ENCODE measurements at regions not wholly inside any gene's neighbourhood (a gene's known extent, or its start where the extent isn't known, plus 50 kb on each side); places are given as distances from the start of the nearest gene placed in this dataset.

DNA sequence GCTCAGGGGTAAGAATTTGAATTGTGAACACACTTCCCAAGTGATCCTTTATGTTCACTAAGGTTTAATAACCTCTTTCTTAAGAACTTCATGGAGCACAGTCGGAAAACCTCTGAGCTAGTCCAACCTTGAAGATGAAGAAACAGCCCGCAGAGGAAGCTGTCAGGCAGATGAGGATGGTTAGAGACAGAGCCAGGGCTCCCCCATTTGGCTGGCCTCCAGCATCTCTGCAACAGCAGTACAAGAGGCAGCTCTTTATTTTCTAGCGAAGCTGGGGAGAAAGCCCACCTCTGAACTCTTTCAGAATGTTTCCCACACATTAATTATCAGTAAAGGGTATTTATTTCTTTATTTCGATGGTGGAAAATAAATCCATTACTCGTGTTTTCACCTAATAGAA lies 350.8 kb downstream of the DMRT2 start:
- H3K9me3 Mint-ChIP-seq = no peaks in the 10 kb centered on the region
- Histone ChIP-seq H3K9me3 (ENCODE audit: control insufficient read depth in 1 of 2, insufficient read depth in 1 of 2, low read length in 2 of 2) (no peaks in the 10 kb centered on the region), H3K27me3 (ENCODE audit: control insufficient read depth in 1 of 2, insufficient read depth in 2 of 2, low read length in 2 of 2) (no peaks in the 10 kb centered on the region), H3K27ac (ENCODE audit: low read depth in 1 of 2, low read length in 2 of 2) (no peak overlapping the region), H3K36me3 (ENCODE audit: insufficient read depth, low read length) (no peaks in the 10 kb centered on the region), H3K4me3 (ENCODE audit: low read length) (no peak overlapping the region), H3K4me1 (ENCODE audit: insufficient read depth, low read length) (no peaks in the 10 kb centered on the region)
- DNase-seq (peak in 4 of 14 experiments; percentile 3 to 25 (median 6)), ATAC-seq (ENCODE audit: poor library complexity) (no peak)
- H3K4me1 Mint-ChIP-seq (ENCODE audit: low read depth) = no peaks in the 10 kb centered on the region
- H3K27ac Mint-ChIP-seq = no peak overlapping the region
- intact Hi-C loops (cut with DNase I, micrococcal nuclease) = no loop called here
- TF ChIP-seq, protein P1, sequence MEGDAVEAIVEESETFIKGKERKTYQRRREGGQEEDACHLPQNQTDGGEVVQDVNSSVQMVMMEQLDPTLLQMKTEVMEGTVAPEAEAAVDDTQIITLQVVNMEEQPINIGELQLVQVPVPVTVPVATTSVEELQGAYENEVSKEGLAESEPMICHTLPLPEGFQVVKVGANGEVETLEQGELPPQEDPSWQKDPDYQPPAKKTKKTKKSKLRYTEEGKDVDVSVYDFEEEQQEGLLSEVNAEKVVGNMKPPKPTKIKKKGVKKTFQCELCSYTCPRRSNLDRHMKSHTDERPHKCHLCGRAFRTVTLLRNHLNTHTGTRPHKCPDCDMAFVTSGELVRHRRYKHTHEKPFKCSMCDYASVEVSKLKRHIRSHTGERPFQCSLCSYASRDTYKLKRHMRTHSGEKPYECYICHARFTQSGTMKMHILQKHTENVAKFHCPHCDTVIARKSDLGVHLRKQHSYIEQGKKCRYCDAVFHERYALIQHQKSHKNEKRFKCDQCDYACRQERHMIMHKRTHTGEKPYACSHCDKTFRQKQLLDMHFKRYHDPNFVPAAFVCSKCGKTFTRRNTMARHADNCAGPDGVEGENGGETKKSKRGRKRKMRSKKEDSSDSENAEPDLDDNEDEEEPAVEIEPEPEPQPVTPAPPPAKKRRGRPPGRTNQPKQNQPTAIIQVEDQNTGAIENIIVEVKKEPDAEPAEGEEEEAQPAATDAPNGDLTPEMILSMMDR (IDR thresholded peaks at IDR 0.05) = no peak
- no peaks in the 10 kb centered on the region for H3K36me3 Mint-ChIP-seq (ENCODE audit: low read depth)
- no peak overlapping the region for H3K4me3 Mint-ChIP-seq
- ChIA-PET CTCF (no interaction called here), POLR2A (no interaction called here)
- H3K27me3 Mint-ChIP-seq = peaks cover 5% of the 10 kb centered on the region

DNA sequence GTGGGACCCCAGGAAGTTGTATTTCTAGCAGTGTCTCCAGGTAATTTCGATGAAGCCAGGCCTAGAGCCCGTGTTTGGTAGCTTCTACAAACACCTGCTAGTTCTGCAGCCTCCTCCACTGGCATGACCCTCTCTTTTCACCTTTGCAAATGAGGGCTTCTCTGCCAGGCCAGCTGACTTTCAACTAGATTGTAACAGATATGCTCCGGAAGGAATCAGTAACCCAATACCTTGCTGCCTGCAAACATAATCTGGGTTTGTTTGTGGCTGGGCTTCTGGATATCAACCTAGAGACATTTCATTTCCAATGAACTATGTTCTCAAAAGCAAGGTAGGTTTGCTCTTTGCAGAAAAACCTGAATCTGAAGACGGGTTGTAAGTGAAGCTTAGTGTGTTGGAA lies 354.8 kb downstream of the DMRT2 start:
- no peaks in the 10 kb centered on the region for H3K9me3 Mint-ChIP-seq
- Histone ChIP-seq H3K4me3 (ENCODE audit: low read length) (no peak overlapping the region), H3K27me3 (ENCODE audit: control insufficient read depth in 1 of 2, insufficient read depth in 2 of 2, low read length in 2 of 2) (no peaks in the 10 kb centered on the region), H3K27ac (ENCODE audit: low read depth in 1 of 2, low read length in 2 of 2) (no peak overlapping the region), H3K4me1 (ENCODE audit: insufficient read depth, low read length) (no peaks in the 10 kb centered on the region), H3K36me3 (ENCODE audit: insufficient read depth, low read length) (no peaks in the 10 kb centered on the region), H3K9me3 (ENCODE audit: control insufficient read depth in 1 of 2, insufficient read depth in 1 of 2, low read length in 2 of 2) (no peaks in the 10 kb centered on the region)
- H3K27me3 Mint-ChIP-seq = peaks cover 5% of the 10 kb centered on the region
- H3K27ac Mint-ChIP-seq = no peak overlapping the region
- ChIA-PET POLR2A (no interaction called here), CTCF (no interaction called here)
- no peak overlapping the region for H3K4me3 Mint-ChIP-seq
- no peak for ATAC-seq (ENCODE audit: poor library complexity)
- TF ChIP-seq, protein P1 (IDR thresholded peaks at IDR 0.05) = no peak
- intact Hi-C loops (cut with DNase I, micrococcal nuclease) = no loop called here
- no peaks in the 10 kb centered on the region for H3K36me3 Mint-ChIP-seq (ENCODE audit: low read depth)
- no peaks in the 10 kb centered on the region for H3K4me1 Mint-ChIP-seq (ENCODE audit: low read depth)
- no peak for DNase-seq

DNA sequence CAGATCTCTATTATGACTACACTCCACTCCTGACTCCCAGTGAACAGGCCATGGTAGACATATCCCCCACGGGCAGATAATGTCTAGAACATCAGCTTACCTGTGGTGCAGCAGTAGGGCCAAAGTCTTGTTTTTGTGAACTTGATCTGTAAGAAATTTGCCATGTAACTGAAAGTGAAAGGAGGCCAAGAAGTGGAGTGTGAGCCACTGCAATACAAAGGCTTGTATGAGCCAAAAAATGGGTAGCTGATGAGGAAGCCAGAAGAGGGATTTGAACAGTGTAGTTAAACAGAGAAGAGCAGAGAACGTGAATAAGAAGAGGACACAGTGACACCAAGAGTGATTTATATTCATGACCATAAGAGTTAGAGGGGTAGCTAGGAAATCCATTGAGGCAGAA lies 361.7 kb downstream of the DMRT2 start:
- no peaks in the 10 kb centered on the region for H3K36me3 Mint-ChIP-seq (ENCODE audit: low read depth)
- H3K9me3 Mint-ChIP-seq = peaks cover 2% of the 10 kb centered on the region
- Histone ChIP-seq H3K36me3 (ENCODE audit: insufficient read depth, low read length) (no peaks in the 10 kb centered on the region), H3K27me3 (ENCODE audit: control insufficient read depth in 1 of 2, insufficient read depth in 2 of 2, low read length in 2 of 2) (peaks cover 0 to 5% of the 10 kb centered on the region in 2 experiments), H3K4me1 (ENCODE audit: insufficient read depth, low read length) (no peaks in the 10 kb centered on the region), H3K9me3 (ENCODE audit: control insufficient read depth in 1 of 2, insufficient read depth in 1 of 2, low read length in 2 of 2) (no peaks in the 10 kb centered on the region), H3K4me3 (ENCODE audit: low read length) (no peak overlapping the region), H3K27ac (ENCODE audit: low read depth in 1 of 2, low read length in 2 of 2) (no peak overlapping the region)
- H3K27ac Mint-ChIP-seq = no peak overlapping the region
- no peaks in the 10 kb centered on the region for H3K4me1 Mint-ChIP-seq (ENCODE audit: low read depth)
- H3K27me3 Mint-ChIP-seq = peaks cover 12% of the 10 kb centered on the region
- ChIA-PET CTCF (no interaction called here), POLR2A (no interaction called here)
- DNase-seq (no peak), ATAC-seq (ENCODE audit: poor library complexity) (no peak)
- TF ChIP-seq, protein P1 (IDR thresholded peaks at IDR 0.05) = no peak
- H3K4me3 Mint-ChIP-seq = no peak overlapping the region
- intact Hi-C loops (cut with DNase I, micrococcal nuclease) = no loop called here
